OCI-LY3 (cell line): ENCODE measurements at regions not wholly inside any gene's neighbourhood (a gene's known extent, or its start where the extent isn't known, plus 50 kb on each side); places are given as distances from the start of the nearest gene placed in this dataset.

Experiments used
- H2AFZ ChIP-seq: fragments of 200-600, 300-600 bp; shearing (Covaris generic); 2 replicates; pipeline ENCODE4 v1.6.0; 2014; ENCODE audit warnings: antibody characterized with exemption, low read depth, low read length
- H3K27ac ChIP-seq: fragments of 200-600, 300-600 bp; sonication (generic); 2 replicates; pipeline ENCODE4 v1.5.1; 2014; ENCODE audit warnings: mild to moderate bottlenecking, low read length, moderate library complexity, mixed read lengths
- H3K27me3 ChIP-seq: fragments of 200-600, 300-600 bp; sonication (generic); 2 replicates; pipeline ENCODE4 v1.6.1; 2014; ENCODE audit warnings: low read depth, low read length, mixed read lengths
- H3K36me3 ChIP-seq: fragments of 200-600, 300-600 bp; sonication (generic); replicated peaks from 2 replicates; pipeline ENCODE3; 2014; ENCODE audit warnings: low read depth, low read length, mixed read lengths
- H3K4me1 ChIP-seq: fragments of 300-600, 200-600 bp; sonication (generic); 2 replicates; pipeline ENCODE4 v1.6.1; 2014; ENCODE audit warnings: low read length, mixed read lengths
- H3K4me2 ChIP-seq: fragments of 200-600, 300-600 bp; sonication (generic); 2 replicates; pipeline ENCODE4 v1.6.1; 2014; ENCODE audit warnings: low read length, mixed read lengths
- H3K4me3 ChIP-seq: fragments of 300-600, 200-600 bp; sonication (generic); 2 replicates; pipeline ENCODE4 v1.5.1; 2014; ENCODE audit warnings: antibody characterized with exemption, mild to moderate bottlenecking, low read length, moderate library complexity
- H3K79me2 ChIP-seq: fragments of 300-600, 200-600 bp; shearing (Covaris generic); 2 replicates; pipeline ENCODE4 v1.6.1; 2014; ENCODE audit warnings: mild to moderate bottlenecking, low read length, mixed read lengths
- H3K9ac ChIP-seq: fragments of 300-600, 200-600 bp; shearing (Covaris generic); 2 replicates; pipeline ENCODE4 v1.6.0; 2014; ENCODE audit warnings: mild to moderate bottlenecking, low read length, moderate library complexity
- H3K9me3 ChIP-seq: fragments of 200-600, 300-600 bp; shearing (Covaris generic); 2 replicates; pipeline ENCODE4 v1.6.1; 2014; ENCODE audit warnings: low read length, mixed read lengths; ENCODE audit not compliant: insufficient read depth
- H4K20me1 ChIP-seq: fragments of 200-600, 300-600 bp; sonication (generic); 2 replicates; pipeline ENCODE4 v1.6.1; 2016; ENCODE audit warnings: low read length, mixed read lengths; ENCODE audit not compliant: insufficient read depth
- EZH2phosphoT487 ChIP-seq: fragments of 200-600 bp; shearing (Covaris generic); IDR thresholded peaks from 2 replicates; pipeline ENCODE4 v1.6.1; 2018; ENCODE audit warnings: antibody characterized with exemption, mixed run types, low read depth
- TF ChIP-seq, protein P1 (sequence below): fragments of 200-600, 300-600 bp; sonication (generic); IDR thresholded peaks from 2 replicates; pipeline ENCODE4 v1.5.1; 2014; ENCODE audit warnings: antibody characterized with exemption, low read length, low read depth

DNA sequence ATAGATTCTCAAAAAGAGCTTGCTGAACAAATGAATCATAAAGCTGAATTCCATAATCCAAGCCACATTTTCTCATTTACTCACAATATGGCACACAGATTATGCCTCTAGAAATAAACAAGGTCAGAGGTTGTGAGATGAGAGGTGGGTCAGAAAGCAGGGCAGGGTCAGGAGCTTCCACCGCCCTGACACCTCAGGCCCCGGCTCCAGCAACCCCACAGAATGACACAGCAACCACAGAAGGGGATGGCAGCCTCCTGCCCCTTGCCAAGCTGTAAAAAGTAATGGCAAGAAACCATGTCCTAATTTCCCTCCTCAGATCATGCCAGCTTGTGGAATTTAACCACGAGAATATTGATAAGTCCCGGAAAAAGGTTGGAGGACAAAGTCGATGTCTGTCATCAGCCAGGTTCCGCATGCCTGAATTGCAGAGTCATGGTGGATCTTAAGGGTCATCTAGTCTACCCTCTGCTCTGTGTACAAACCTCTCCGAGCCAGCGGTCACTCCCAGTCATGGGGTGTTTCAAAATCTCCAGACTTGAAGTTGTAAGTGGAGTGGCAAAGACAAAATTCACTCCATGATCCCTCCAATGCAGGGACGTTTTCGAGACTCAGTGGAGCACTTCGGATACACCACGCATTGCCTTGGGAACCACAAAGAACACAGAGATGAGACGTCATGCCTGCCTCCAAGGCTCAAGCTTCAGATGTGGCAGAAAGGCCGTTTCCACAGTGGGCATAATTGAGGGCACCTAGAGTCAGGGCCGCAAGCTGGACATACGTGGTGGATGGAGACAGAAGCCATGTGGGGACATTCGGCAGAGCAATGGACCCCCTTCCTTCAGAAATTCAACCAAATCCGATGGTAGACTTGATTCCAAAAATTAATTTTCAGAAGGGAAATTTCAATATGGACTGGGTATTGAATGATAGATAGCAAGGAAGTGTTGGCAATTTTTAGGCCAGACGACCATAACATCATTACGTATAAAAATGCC is 254.0 kb downstream of the TOMM20 start:
- Histone ChIP-seq H3K4me2 (no peak overlapping the region), H3K27me3 (no peaks in the 10 kb centered on the region), H3K4me1 (peaks cover 24% of the 10 kb centered on the region), H3K9me3 (no peaks in the 10 kb centered on the region), H3K9ac (no peak overlapping the region), H2AFZ (no peak overlapping the region), H3K4me3 (no peak overlapping the region), H3K27ac (no peak overlapping the region), H4K20me1 (no peaks in the 10 kb centered on the region), H3K36me3 (no peaks in the 10 kb centered on the region), H3K79me2 (no peaks in the 10 kb centered on the region)
- TF ChIP-seq, protein P1, sequence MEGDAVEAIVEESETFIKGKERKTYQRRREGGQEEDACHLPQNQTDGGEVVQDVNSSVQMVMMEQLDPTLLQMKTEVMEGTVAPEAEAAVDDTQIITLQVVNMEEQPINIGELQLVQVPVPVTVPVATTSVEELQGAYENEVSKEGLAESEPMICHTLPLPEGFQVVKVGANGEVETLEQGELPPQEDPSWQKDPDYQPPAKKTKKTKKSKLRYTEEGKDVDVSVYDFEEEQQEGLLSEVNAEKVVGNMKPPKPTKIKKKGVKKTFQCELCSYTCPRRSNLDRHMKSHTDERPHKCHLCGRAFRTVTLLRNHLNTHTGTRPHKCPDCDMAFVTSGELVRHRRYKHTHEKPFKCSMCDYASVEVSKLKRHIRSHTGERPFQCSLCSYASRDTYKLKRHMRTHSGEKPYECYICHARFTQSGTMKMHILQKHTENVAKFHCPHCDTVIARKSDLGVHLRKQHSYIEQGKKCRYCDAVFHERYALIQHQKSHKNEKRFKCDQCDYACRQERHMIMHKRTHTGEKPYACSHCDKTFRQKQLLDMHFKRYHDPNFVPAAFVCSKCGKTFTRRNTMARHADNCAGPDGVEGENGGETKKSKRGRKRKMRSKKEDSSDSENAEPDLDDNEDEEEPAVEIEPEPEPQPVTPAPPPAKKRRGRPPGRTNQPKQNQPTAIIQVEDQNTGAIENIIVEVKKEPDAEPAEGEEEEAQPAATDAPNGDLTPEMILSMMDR, result no peak
- no peak for TF ChIP-seq EZH2phosphoT487

DNA sequence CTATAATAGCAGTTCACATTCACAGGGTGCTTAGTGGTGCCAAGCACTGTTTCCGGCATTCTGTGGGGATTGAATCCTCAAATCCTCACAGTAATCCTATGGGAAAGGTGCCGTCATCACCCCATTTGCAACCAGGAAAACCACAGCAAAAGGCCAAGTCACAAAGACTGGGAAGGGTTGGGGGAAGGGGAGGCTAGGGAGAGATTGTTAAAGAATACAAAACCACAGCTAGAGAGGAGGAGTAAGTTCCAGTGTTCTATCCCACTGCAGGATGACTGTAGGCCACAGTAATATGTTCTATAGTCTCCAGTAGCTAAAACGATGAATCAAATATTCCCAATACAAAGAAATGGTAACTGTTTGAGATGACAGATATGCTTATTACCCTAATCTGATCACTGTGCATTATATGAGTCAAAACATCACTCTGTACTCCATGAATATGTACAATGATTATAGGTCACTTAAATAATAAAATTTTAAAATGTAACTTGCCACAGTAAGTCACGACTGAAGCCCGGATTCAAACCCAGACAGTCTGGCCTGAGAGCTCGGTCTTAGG is 256.8 kb downstream of the TOMM20 start:
- no peaks in the 10 kb centered on the region for H3K79me2 ChIP-seq
- no peak overlapping the region for H3K4me2 ChIP-seq
- TF ChIP-seq, protein P1, result no peak
- no peak for TF ChIP-seq EZH2phosphoT487
- H2AFZ ChIP-seq, result no peak overlapping the region
- H3K27me3 ChIP-seq, result no peaks in the 10 kb centered on the region
- no peak overlapping the region for H3K27ac ChIP-seq
- no peak overlapping the region for H3K9ac ChIP-seq
- no peaks in the 10 kb centered on the region for H4K20me1 ChIP-seq
- H3K4me1 ChIP-seq, result peaks cover 9% of the 10 kb centered on the region
- no peaks in the 10 kb centered on the region for H3K9me3 ChIP-seq
- H3K36me3 ChIP-seq, result no peaks in the 10 kb centered on the region
- H3K4me3 ChIP-seq, result no peak overlapping the region

DNA sequence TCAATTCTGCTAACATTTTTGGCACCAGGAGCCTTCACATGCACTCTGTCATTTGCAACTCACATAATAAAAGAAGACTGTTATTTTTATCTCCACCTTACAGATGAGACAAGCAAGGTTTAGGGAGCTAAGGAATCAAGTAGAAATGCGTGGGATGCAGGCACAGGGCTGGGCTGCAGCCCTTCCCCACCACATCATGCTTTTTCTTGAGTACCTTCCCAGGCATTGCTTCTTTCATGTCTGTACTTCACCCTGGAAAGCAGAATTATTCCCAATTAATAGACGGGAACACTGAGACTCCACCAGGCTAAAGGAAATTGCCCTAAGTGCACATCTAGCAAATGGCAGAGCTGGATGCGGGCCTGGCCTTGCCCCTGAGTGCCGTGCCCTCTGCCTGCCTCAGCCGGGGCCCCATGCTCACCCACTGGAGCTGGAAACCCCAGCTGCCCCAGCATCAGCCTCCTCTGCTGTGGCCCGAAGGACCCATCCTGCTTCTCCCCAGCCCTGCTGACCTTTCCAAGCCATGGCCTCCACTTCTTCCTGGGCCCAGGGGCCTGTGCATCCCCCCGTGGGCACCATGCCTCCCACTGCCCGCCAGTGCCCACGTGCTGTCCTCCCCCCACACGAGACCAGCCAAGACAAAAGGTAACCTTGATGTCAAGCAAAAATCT is 257.5 kb downstream of the TOMM20 start:
- H3K27me3 ChIP-seq, result no peaks in the 10 kb centered on the region
- no peaks in the 10 kb centered on the region for H3K36me3 ChIP-seq
- H3K9me3 ChIP-seq, result no peaks in the 10 kb centered on the region
- H4K20me1 ChIP-seq, result no peaks in the 10 kb centered on the region
- H3K9ac ChIP-seq, result no peak overlapping the region
- no peak overlapping the region for H3K27ac ChIP-seq
- H3K4me3 ChIP-seq, result no peak overlapping the region
- TF ChIP-seq, protein P1, result no peak
- no peak for TF ChIP-seq EZH2phosphoT487
- H3K79me2 ChIP-seq, result no peaks in the 10 kb centered on the region
- H2AFZ ChIP-seq, result no peak overlapping the region
- H3K4me1 ChIP-seq, result peaks cover 8% of the 10 kb centered on the region
- H3K4me2 ChIP-seq, result no peak overlapping the region
